GM19043 (cell line): ENCODE measurements at regions not wholly inside any gene's neighbourhood (a gene's known extent, or its start where the extent isn't known, plus 50 kb on each side); places are given as distances from the start of the nearest gene placed in this dataset.

Experiments
- ATAC-seq: cut with Tn5 transposase; IDR thresholded peaks from one replicate; pipeline ENCODE4 v1.9.1; 2021; ENCODE audit warnings: low read depth; ENCODE audit not compliant: unreplicated experiment

GRCh38 chr6:81694855-81695254, 57.6 kb downstream of the TENT5A start:
- ATAC-seq: no peak

- no peak for ATAC-seq
These were observed 58.3 kb downstream of the TENT5A start for GRCh38 chr6:81694207-81694606.

- no peak for ATAC-seq
These were observed 59.2 kb downstream of the TENT5A start for GRCh38 chr6:81693266-81693665.

- ATAC-seq: no peak
These were observed 62.4 kb downstream of the TENT5A start for GRCh38 chr6:81690073-81690472.

- ATAC-seq: no peak
These were observed 62.9 kb downstream of the TENT5A start for GRCh38 chr6:81689580-81689979.

GRCh38 chr6:81683912-81684311, 68.6 kb downstream of the TENT5A start:
- ATAC-seq: no peak

DNA sequence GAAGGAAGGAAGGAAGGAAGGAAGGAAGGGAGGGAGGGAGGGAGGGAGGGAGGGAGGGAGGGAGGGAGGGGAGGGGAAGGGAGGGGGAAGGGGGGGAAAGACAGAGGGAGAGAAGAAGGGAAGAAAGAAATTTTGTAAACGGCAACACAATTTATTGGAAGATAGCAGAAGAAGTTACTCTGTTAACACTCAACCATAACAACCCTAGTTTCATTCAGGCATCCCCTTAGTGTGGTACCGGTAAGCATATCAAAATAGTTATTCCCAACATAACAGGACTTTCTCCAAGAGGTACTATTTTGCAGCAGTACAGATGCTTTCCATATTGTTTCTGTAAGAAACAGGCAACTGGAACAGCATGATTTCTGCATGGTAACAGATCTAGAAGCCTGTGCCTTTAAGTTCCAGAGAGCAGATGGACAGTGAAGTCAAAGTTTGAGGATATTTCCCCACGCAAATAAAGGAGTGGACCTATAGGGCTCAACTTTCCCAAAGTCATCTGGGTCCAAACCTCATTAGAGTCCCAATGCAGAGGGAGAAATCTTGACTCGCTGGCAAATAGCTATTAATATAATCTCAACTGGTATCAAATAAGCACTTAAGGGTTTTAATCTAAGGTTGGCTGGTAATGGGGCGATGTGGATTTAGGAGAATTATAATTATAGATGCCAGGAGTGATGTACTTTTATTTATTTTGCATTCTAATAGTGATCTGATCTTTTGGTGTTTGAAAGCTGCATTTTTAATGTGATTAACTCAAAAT, 69.4 kb downstream of the TENT5A start:
- no peak for ATAC-seq

DNA sequence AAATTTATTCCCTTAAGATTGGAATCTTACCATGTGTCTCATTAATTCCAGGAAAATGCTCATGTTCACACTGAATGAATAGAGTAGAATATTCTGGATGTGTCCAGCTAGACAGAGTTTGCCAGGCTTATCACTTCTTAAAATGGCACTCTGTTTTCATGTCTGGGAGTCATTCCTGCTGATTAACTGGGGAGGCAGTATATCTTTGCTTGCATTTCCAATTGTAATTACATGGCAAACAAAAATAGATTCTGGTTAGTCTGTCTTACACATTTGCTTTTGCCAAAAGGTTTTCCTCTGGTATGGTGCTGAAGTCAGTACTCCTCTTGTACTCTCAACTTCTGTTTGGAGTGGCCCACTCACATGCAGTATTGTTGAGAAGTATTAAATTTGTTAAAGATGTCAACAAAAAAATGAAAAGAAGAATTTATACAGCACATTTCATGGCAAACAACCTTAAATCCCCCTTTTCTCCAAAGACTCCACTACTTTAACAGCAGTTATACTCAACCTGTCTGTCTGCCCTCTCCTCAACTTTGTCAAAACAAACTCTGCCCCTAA, 70.2 kb downstream of the TENT5A start:
- ATAC-seq: no peak

GRCh38 chr6:81669445-81669844, 83.0 kb downstream of the TENT5A start:
- no peak for ATAC-seq

DNA sequence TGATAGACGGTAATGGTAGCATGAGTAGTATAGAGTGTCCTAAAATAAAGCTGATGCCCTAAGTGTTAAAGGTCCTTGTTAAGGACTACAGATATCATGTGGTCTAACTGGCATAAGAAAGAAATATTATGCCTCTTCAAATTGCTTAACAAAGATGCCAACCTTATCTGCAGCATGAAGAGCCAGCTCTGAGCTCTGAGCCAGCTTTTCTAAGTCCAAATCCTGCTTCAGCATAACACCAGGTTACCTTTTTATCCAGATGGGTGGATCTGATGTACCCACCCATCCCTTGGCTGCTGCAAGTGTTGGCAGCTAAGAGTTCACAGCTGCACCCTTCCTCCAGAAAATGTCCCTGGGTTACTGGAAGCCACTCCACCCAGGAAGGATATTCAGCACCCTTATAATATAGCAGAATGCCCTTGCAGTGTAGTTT, 83.8 kb downstream of the TENT5A start:
- ATAC-seq: no peak

- ATAC-seq: no peak
These were observed 86.0 kb downstream of the TENT5A start for GRCh38 chr6:81666481-81666880.

GRCh38 chr6:81656231-81656630, 96.2 kb downstream of the TENT5A start:
- ATAC-seq: no peak

- ATAC-seq: no peak
These were observed 96.8 kb downstream of the TENT5A start for GRCh38 chr6:81655696-81656095.

DNA sequence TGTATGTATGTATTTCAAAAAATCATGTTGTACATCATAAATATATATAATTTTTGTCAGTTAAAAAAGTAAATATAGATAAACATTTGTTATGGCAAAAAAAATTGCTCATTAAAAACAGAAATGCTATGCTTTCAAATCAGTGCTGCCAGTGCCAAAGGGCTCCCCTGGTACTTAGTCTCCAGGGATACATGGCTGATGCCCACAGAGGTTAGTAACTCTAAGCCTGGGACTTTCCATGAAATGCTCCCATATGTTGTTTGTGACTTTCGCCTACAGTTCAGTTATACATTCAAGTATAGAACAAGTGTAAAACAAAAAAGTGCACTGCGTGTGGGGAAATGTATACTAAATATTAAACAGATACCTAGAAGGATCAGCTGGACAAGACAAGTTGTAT, 104.0 kb downstream of the TENT5A start:
- no peak for ATAC-seq

GRCh38 chr6:81643156-81643555, 109.3 kb downstream of the TENT5A start:
- no peak for ATAC-seq

GRCh38 chr6:81640891-81641290, 111.6 kb downstream of the TENT5A start:
- no peak for ATAC-seq

DNA sequence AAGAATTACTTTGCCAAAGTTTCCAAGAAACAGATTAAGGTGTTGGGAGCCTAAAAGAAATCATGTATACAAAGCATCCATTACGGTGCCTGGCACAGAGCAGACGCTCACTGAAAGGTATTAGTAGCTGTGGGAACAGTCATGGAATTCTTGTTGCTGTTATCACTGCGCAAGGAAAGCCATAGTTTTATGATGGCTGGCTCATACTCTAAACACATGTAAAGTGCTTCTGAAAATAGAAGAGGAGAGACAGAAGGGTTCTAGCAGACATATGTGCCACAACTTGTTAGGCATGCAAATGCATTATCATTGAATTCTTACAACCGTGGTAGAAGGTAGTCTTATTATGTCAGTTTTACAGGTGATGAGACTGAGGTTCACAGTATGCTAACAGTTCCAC, 112.4 kb downstream of the TENT5A start:
- no peak for ATAC-seq

- no peak for ATAC-seq
These were observed 114.1 kb downstream of the TENT5A start for GRCh38 chr6:81638366-81638765.

DNA sequence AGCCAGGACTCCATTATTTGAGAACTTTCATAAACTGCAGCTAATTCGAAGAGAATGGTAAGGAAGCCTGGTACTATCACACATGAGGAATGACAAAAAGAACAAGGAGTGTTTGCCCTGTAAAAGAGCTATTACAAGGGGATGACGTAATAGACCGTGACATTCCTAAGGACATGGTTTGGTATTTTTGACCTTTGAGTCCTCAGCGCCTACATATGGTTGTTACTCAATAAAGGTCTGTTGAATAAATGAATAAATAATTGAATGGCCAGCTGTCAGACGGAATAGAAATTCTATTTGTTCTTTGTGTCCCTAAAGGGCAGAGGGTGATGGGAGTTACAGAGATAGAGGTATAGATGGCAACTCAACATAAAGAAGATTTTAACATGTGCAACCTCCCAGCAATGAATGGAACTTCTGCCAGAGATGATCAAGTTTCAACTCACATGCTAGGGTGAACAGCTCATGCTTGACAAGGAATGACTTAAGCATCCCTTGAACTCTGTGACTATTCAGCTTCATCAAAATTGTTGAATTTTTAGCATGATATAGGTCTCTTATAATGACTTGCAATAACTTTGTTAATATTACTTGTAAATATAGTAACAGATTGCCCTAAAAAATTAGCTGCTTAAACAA, 115.4 kb downstream of the TENT5A start:
- no peak for ATAC-seq

DNA sequence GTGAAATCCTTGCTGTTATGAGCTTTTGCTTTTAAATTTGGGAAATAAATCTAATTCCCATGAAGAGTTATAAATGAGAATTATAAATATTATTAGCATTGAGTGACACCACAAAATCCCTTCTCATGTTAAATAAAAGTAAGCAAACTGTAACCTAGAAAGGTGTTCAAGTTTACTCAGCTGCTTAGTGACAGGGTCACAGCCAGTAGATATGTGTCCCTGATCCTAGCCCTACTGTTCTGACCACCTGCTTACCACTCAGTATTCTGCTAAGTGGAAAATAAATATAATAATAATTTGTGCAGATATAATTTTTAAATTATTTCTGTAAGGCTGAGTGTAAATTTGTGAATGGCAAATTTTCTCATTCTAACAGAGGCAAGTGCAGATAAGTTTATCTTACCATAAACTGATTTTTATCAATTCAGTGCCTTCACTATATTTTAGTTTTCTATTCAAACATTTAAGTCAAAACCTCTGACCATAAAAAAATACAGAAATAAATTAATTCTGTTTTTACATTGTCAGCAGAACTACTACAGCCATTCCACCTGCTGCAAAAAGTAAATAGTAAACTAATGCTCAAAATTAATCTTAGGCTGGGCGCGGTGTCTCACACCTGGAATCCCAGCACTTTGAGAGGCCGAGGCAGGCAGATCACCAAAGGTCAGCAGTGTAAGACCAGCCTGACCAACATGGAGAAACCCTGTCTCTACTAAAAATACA, 118.2 kb downstream of the TENT5A start:
- ATAC-seq: no peak

- ATAC-seq: no peak
These were observed 119.1 kb downstream of the TENT5A start for GRCh38 chr6:81633391-81633790.
